Endothelial cell of umbilical vein (primary cell): ENCODE measurements at regions not wholly inside any gene's neighbourhood (a gene's known extent, or its start where the extent isn't known, plus 50 kb on each side); places are given as distances from the start of the nearest gene placed in this dataset.

ENCODE experiments used
- BruUV-seq: library from RNA; stranded (reverse); fragments of 400-500 nt; replicated peaks from 2 replicates; lab custom pipeline; 2021; lab: Mats Ljungman, UMichigan
- CTCF ChIA-PET: fragments of 300-600, 350-600 bp; sonication (Branson Sonifier 250); formaldehyde crosslinking; loops from one replicate; lab custom pipeline; 2021; ENCODE audit warnings: antibody characterized with exemption, inconsistent platforms; lab: Charles Lee
- POLR2A ChIA-PET: fragments of 300-600, 350-600 bp; sonication (Branson Sonifier 250); formaldehyde crosslinking; loops from one replicate; lab custom pipeline; 2021; ENCODE audit warnings: antibody characterized with exemption, inconsistent platforms; lab: Charles Lee
- DNase-seq: peaks from one replicate; pipeline ENCODE4 v3.0.0-alpha.2; 2011; ENCODE audit warnings: low read depth, low spot score
- FAIRE-seq: peaks from 2 replicates; lab custom pipeline; 2011; peaks lifted over from hg19 to GRCh38; lab: Jason Lieb, UNC
- H2AFZ ChIP-seq: 2 replicates; pipeline ENCODE4 v1.6.0; 2012; ENCODE audit warnings: low read depth, low read length, control low read depth, inconsistent platforms
- H3K27ac ChIP-seq: 2 replicates; pipeline ENCODE4 v1.5.1; 2011; ENCODE audit warnings: low read depth, mild to moderate bottlenecking, control low read depth, low read length, moderate library complexity; ENCODE audit not compliant: insufficient read depth
- H3K27me3 ChIP-seq, 2 experiments: 2 replicates each; pipeline versions ENCODE4 v1.6.0 to v1.6.1; 2011; ENCODE audit warnings: low read length in 2 of 2, mixed read lengths in 1 of 2; ENCODE audit not compliant: control insufficient read depth in 2 of 2, insufficient read depth in 2 of 2
- H3K36me3 ChIP-seq, 2 experiments: 2 replicates in 1 of 2; 3 replicates in 1 of 2; pipeline ENCODE4 v1.5.1; 2011; ENCODE audit warnings: low read length in 2 of 2, mild to moderate bottlenecking in 1 of 2, moderate library complexity in 1 of 2; ENCODE audit not compliant: control insufficient read depth in 2 of 2, insufficient read depth in 2 of 2; ENCODE audit errors: extremely low read depth in 1 of 2
- H3K4me1 ChIP-seq: 3 replicates; pipeline ENCODE4 v1.5.1; 2011; ENCODE audit warnings: mild to moderate bottlenecking, low read length; ENCODE audit not compliant: control insufficient read depth, insufficient read depth; ENCODE audit errors: extremely low read depth
- H3K4me2 ChIP-seq: 2 replicates; pipeline ENCODE4 v1.6.1; 2011; ENCODE audit warnings: low read length, control low read depth, mixed read lengths; ENCODE audit not compliant: insufficient read depth
- H3K4me3 ChIP-seq, 3 experiments: fragments of 200-600 bp in 1 of 3; sonication (generic), shearing (Covaris generic) in 1 of 3; replicated peaks in 1 of 3; 2 replicates each; pipeline ENCODE4 v1.5.1; 2011 to 2016; ENCODE audit warnings: control low read depth in 3 of 3, low read length in 3 of 3, mild to moderate bottlenecking in 2 of 3, inconsistent platforms in 1 of 3, low read depth in 1 of 3, moderate library complexity in 1 of 3; ENCODE audit not compliant: insufficient read depth in 1 of 3
- H3K79me2 ChIP-seq: 2 replicates; pipeline ENCODE4 v1.6.0; 2012; ENCODE audit warnings: low read length, inconsistent platforms; ENCODE audit not compliant: control insufficient read depth, insufficient read depth
- H3K9ac ChIP-seq: replicated peaks from 2 replicates; pipeline ENCODE3; 2011; ENCODE audit warnings: low read length, control low read depth; ENCODE audit not compliant: insufficient read depth; ENCODE audit errors: extremely low read depth
- H3K9me1 ChIP-seq: replicated peaks from 3 replicates; pipeline ENCODE4 v1.6.0; 2011; ENCODE audit warnings: mild to moderate bottlenecking, low read length; ENCODE audit not compliant: control insufficient read depth, insufficient read depth; ENCODE audit errors: extremely low read depth
- H3K9me3 ChIP-seq: replicated peaks from 2 replicates; pipeline ENCODE4 v1.5.1; 2012; ENCODE audit warnings: low read length, inconsistent platforms; ENCODE audit not compliant: control insufficient read depth, insufficient read depth
- H4K20me1 ChIP-seq: replicated peaks from 2 replicates; pipeline ENCODE3; 2011; ENCODE audit warnings: mild to moderate bottlenecking, low read length; ENCODE audit not compliant: control insufficient read depth, insufficient read depth; ENCODE audit errors: extremely low read depth
- CTCF ChIP-seq, 2 donors: IDR thresholded peaks; 1 replicate in 1 of 2; 2 replicates in 1 of 2; pipeline ENCODE4 v1.5.1; 2011; ENCODE audit warnings: low read length in 2 of 2, mild to moderate bottlenecking in 2 of 2, moderate library complexity in 2 of 2, control low read depth in 1 of 2, inconsistent platforms in 1 of 2, low read depth in 1 of 2; ENCODE audit not compliant: insufficient read depth in 1 of 2; ENCODE audit errors: extremely low read depth in 1 of 2
- EZH2 ChIP-seq: IDR thresholded peaks from 2 replicates; pipeline ENCODE4 v1.6.1; 2012; ENCODE audit warnings: borderline replicate concordance, low read depth, mild to moderate bottlenecking, moderate library complexity, low read length, inconsistent platforms; ENCODE audit not compliant: severe bottlenecking
- FOS ChIP-seq: IDR thresholded peaks from 2 replicates; pipeline ENCODE4 v1.6.1; 2011; ENCODE audit warnings: mild to moderate bottlenecking, low read length, moderate library complexity, borderline replicate concordance; ENCODE audit not compliant: insufficient read depth
- GATA2 ChIP-seq: IDR thresholded peaks from 2 replicates; pipeline ENCODE4 v1.7.0; 2011; ENCODE audit warnings: low read depth, mild to moderate bottlenecking, moderate library complexity, mixed read lengths, low read length; ENCODE audit not compliant: insufficient read length, insufficient read depth
- JUN ChIP-seq: IDR thresholded peaks from 2 replicates; pipeline ENCODE4 v1.6.1; 2011; ENCODE audit warnings: borderline replicate concordance, low read depth; ENCODE audit not compliant: insufficient read length, insufficient read depth
- MAX ChIP-seq: IDR thresholded peaks from 2 replicates; pipeline ENCODE4 v1.6.1; 2011; ENCODE audit not compliant: insufficient read depth, insufficient read length
- MYC ChIP-seq: IDR thresholded peaks from one replicate; pipeline ENCODE4 v1.6.1; 2011; ENCODE audit warnings: mild to moderate bottlenecking, low read depth, low read length
- POLR2A ChIP-seq: IDR thresholded peaks from 2 replicates; pipeline ENCODE4 v1.6.1; 2012; ENCODE audit warnings: low read depth, mild to moderate bottlenecking, control low read depth, low read length
- POLR2AphosphoS5 ChIP-seq: IDR thresholded peaks from 2 replicates; pipeline ENCODE4 v1.6.1; 2012; ENCODE audit warnings: low read depth, mild to moderate bottlenecking, control low read depth, low read length, moderate library complexity; ENCODE audit not compliant: insufficient read depth
- dilution Hi-C: fragments of 300-500 bp; cut with MboI; formaldehyde crosslinking; loops from one replicate; pipeline ENCODE4 v1.15.0; 2019; ENCODE audit warnings: low sequenced_read_pairs; ENCODE audit not compliant: extremely low pct_ligation_motif_present
- intact Hi-C: fragments of 100-400 bp; cut with micrococcal nuclease; formaldehyde crosslinking; loops from one replicate; pipeline ENCODE4 v1.10.0; 2022

GRCh38 chr5:68447136-68447929, 231.8 kb downstream of the PIK3R1 start:
- no peak for DNase-seq
- peaks cover 16% of the 10 kb centered on the region for H3K4me1 ChIP-seq
- H3K4me2 ChIP-seq: no peak overlapping the region
- CTCF ChIA-PET: interaction anchor here (1.1 to 4.6 kb wide), 2 partner anchors 10 to 161 kb away, joined by 3 to 19 read pairs; no protein-coding TSS in a partner anchor
- H3K27me3 ChIP-seq: no peaks in the 10 kb centered on the region
- FAIRE-seq: peak; percentile 12
- BruUV-seq: no TSS peak
- no peak overlapping the region for H2AFZ ChIP-seq
- no peaks in the 10 kb centered on the region for H3K9me1 ChIP-seq
- H3K9ac ChIP-seq: no peak overlapping the region
- no peaks in the 10 kb centered on the region for H3K79me2 ChIP-seq
- H3K27ac ChIP-seq: no peak overlapping the region
- dilution Hi-C loops (no loop called here), intact Hi-C loops (no loop called here)
- no peaks in the 10 kb centered on the region for H3K36me3 ChIP-seq
- POLR2A ChIA-PET: no interaction called here
- no peaks in the 10 kb centered on the region for H3K9me3 ChIP-seq
- TF ChIP-seq CTCF (IDR thresholded peaks at IDR 0.05; ENCODE audit: extremely low read depth in 1 of 2, insufficient read depth in 1 of 2, low read depth in 1 of 2, low read length in 2 of 2) (no peak), EZH2 (no peak), GATA2 (no peak), FOS (no peak), MYC (no peak), POLR2AphosphoS5 (no peak), JUN (no peak), MAX (no peak), POLR2A (no peak)
- H3K4me3 ChIP-seq: no peak overlapping the region
- no peaks in the 10 kb centered on the region for H4K20me1 ChIP-seq
